HFFc6 (cell line): ENCODE measurements at regions not wholly inside any gene's neighbourhood (a gene's known extent, or its start where the extent isn't known, plus 50 kb on each side); places are given as distances from the start of the nearest gene placed in this dataset.

Source experiments
- DNase-seq: peaks from one replicate; pipeline ENCODE4 v3.0.0-alpha.2; 2018
- H3K27ac Mint-ChIP-seq: 2 replicates; pipeline ENCODE4 v1.8.0; 2020; ENCODE audit warnings: mild to moderate bottlenecking, mixed read lengths
- H3K27me3 Mint-ChIP-seq: 2 replicates; pipeline ENCODE4 v1.8.0; 2021; ENCODE audit warnings: mild to moderate bottlenecking, moderate library complexity, mixed read lengths; ENCODE audit not compliant: insufficient read depth
- H3K36me3 Mint-ChIP-seq: 2 replicates; pipeline ENCODE4 v1.8.0; 2021; ENCODE audit warnings: low read depth, mixed read lengths
- H3K4me1 Mint-ChIP-seq: 2 replicates; pipeline ENCODE4 v1.8.0; 2020; ENCODE audit warnings: low read depth, mixed read lengths
- H3K4me3 Mint-ChIP-seq: 2 replicates; pipeline ENCODE4 v1.8.0; 2020; ENCODE audit warnings: mild to moderate bottlenecking, moderate library complexity, mixed read lengths
- H3K9me3 Mint-ChIP-seq: 2 replicates; pipeline ENCODE4 v1.8.0; 2020; ENCODE audit warnings: mild to moderate bottlenecking, mixed read lengths
- TF ChIP-seq, protein P1 (sequence below): fragments of 200-600 bp; sonication (generic); IDR thresholded peaks from 2 replicates; pipeline ENCODE4 v1.5.0; 2021; ENCODE audit warnings: antibody characterized with exemption, mild to moderate bottlenecking

DNA sequence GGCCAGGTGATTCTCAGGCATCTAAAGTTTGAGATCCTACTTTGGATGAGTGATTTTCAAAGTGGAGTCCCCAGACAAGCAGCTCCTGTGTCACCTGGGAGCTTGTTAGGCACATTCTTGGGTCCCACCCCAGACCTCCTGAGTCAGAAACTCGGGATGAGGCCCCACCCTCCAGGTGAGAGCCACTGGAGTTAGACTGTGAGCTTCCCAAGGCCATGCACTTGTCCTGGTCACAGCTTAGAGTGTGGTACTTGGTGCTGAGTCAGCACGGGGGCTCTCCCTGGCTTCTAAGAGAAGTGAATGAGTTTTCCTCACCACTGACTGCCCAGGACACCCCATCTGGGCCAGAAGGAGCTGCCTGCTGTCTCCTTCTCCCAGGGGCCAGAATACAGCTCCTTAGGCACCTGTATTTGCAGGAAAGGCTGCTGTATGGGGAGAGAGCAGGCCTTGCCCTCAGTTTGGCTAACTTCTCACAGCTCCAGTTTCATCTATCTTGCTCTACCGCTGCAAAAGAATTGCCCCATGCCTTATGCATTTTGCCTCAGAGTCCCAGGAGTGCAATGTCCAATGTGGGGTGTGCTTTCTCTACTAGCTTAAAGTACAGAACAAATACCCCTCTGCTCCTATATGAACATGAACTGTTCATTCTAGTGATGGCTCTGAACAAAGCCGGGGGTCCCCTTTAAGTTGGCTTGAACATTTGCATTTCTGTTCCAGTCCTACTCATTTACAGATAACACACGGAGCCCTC lies 98.1 kb downstream of the PSMG1 start:
- H3K9me3 Mint-ChIP-seq = peaks cover 3% of the 10 kb centered on the region; the same call in 1 of the 2 replicates
- no peak overlapping the region for H3K27ac Mint-ChIP-seq
- TF ChIP-seq, protein P1, sequence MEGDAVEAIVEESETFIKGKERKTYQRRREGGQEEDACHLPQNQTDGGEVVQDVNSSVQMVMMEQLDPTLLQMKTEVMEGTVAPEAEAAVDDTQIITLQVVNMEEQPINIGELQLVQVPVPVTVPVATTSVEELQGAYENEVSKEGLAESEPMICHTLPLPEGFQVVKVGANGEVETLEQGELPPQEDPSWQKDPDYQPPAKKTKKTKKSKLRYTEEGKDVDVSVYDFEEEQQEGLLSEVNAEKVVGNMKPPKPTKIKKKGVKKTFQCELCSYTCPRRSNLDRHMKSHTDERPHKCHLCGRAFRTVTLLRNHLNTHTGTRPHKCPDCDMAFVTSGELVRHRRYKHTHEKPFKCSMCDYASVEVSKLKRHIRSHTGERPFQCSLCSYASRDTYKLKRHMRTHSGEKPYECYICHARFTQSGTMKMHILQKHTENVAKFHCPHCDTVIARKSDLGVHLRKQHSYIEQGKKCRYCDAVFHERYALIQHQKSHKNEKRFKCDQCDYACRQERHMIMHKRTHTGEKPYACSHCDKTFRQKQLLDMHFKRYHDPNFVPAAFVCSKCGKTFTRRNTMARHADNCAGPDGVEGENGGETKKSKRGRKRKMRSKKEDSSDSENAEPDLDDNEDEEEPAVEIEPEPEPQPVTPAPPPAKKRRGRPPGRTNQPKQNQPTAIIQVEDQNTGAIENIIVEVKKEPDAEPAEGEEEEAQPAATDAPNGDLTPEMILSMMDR = no peak
- H3K4me1 Mint-ChIP-seq = peaks cover 28% of the 10 kb centered on the region
- H3K4me3 Mint-ChIP-seq = no peak overlapping the region
- DNase-seq = no peak
- no peaks in the 10 kb centered on the region for H3K36me3 Mint-ChIP-seq
- H3K27me3 Mint-ChIP-seq = peaks cover 15% of the 10 kb centered on the region

DNA sequence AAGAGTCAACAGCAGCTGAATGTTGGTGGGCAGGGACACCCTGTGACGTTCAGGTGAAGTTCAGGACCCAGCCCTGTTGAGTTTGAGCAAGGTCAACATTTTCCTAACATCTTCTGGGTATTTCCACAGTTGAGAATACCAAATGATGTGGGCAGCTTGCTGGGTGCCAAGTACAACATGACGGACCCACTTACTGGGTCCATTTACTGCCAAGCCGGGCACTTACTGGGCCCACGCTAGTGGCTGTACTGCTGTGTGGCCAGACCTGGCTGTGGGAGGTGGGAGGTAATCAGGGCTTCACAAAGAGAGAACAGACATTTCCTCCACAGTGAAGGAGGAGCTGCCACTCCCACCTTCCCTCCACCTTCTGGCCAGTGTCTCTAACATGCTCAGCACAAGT lies 99.2 kb downstream of the PSMG1 start:
- TF ChIP-seq, protein P1 = no peak
- Mint-ChIP-seq H3K4me1 (peaks cover 22% of the 10 kb centered on the region), H3K27ac (no peak overlapping the region), H3K36me3 (no peaks in the 10 kb centered on the region), H3K27me3 (peaks cover 17% of the 10 kb centered on the region), H3K9me3 (peaks cover 3% of the 10 kb centered on the region; the same call in 1 of the 2 replicates), H3K4me3 (no peak overlapping the region)
- no peak for DNase-seq

DNA sequence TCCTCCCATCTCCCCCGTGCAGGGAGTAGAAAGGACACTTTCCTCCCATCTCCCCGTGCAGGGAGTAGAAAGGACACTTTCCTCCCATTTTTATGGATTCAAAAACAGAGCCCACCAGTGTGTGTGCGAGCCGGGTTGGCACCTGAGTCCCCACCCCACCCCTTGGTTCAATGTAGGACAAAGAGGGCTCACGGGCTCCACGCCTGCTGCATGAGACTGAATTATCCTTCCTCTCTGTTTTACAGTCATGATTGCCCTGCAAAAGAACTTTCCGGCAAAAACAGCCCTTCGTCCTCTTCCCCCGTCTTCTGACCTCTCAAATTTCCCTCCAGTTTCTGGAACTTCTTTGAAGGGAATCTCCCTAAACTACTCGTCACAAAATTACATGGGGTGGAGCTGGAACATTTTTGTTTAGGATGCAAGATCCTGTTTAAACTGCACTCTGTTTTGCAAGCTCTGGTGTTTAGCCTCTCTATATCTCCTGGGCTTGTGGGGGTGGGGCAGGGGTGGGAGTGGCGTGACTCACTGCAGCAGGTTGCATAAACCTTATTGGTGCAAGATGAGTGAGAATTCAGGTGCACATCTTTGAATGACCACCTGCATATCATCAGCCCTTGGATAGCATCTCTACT lies 99.8 kb downstream of the PSMG1 start:
- Mint-ChIP-seq H3K4me3 (peak overlapping the region; percentile 1; the same call in 1 of the 2 replicates), H3K27ac (no peak overlapping the region), H3K27me3 (peaks cover 19% of the 10 kb centered on the region), H3K4me1 (peaks cover 20% of the 10 kb centered on the region), H3K36me3 (no peaks in the 10 kb centered on the region), H3K9me3 (no peaks in the 10 kb centered on the region)
- TF ChIP-seq, protein P1 = no peak
- no peak for DNase-seq

DNA sequence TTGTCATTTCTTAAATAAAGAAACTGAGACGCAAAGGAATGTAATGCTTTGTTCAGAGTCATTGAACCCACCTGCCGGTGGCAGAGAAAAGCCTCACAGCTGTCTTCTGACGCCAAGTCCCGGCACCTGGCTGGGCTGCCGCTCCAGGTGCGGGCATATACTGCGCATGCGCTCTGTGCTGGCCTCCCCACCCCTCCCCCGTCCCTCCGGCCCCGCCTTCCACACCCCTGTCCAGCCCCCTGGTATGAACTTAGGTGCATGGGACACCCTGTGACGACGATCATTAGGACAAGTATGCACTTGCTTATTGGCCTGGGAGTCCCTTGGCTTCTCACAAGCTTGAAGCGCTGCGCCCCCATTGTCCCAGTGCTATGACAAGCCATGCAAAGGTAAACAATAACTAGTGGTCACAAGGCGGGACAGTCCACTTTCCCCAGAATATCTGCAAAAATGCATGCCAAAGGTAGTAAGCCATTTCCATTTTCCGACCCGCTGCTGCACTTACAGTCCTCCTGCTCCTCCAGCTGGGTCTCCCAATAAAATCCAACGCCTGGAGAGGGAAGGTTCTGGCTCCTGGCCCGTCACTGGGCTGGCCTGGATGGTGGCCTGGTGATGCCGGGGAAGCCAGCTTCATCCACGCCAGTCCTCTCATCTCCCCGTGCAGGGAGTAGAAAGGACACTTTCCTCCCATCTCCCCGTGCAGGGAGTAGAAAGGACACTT lies 100.4 kb downstream of the PSMG1 start:
- DNase-seq = no peak
- no peaks in the 10 kb centered on the region for H3K9me3 Mint-ChIP-seq
- TF ChIP-seq, protein P1 = no peak
- H3K4me3 Mint-ChIP-seq = no peak overlapping the region
- peaks cover 19% of the 10 kb centered on the region for H3K27me3 Mint-ChIP-seq
- no peak overlapping the region for H3K27ac Mint-ChIP-seq
- no peaks in the 10 kb centered on the region for H3K36me3 Mint-ChIP-seq
- H3K4me1 Mint-ChIP-seq = peaks cover 15% of the 10 kb centered on the region

DNA sequence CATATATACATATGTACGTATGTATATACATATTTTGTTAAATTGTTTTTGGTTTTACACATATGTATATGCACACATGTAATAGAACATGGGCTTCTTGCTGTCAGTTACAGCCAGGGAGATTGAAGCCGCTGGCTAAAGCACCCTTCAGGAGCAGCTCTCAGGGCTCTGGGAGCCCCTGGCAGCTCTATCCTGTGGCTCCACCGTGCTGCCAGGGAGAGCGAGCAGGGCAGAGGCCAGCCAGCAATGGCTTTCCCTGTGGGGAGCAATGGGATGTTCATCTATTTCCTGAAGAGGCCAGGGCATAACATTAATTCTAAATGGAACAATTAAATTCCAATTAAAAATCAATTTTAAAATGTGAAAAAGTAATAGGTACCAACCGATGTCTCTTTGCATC lies 102.9 kb downstream of the PSMG1 start:
- no peak overlapping the region for H3K4me3 Mint-ChIP-seq
- 0 out of 2 replicates have a peak, but pooled peaks cover 6% of the 10 kb centered on the region for H3K36me3 Mint-ChIP-seq
- H3K4me1 Mint-ChIP-seq = peaks cover 12% of the 10 kb centered on the region
- no peak for DNase-seq
- peaks cover 19% of the 10 kb centered on the region for H3K27me3 Mint-ChIP-seq
- peaks cover 7% of the 10 kb centered on the region; the same call in 1 of the 2 replicates for H3K9me3 Mint-ChIP-seq
- TF ChIP-seq, protein P1 = no peak
- no peak overlapping the region for H3K27ac Mint-ChIP-seq
